HG02938 (cell line): ENCODE measurements at regions not wholly inside any gene's neighbourhood (a gene's known extent, or its start where the extent isn't known, plus 50 kb on each side); places are given as distances from the start of the nearest gene placed in this dataset.

ENCODE experiments used
- ATAC-seq: cut with Tn5 transposase; IDR thresholded peaks from one replicate; pipeline ENCODE4 v1.9.1; 2021; ENCODE audit warnings: mild to moderate bottlenecking, moderate library complexity; ENCODE audit not compliant: unreplicated experiment

GRCh38 chr4:22988526-22988925, 295.8 kb downstream of the GBA3 start:
- no peak for ATAC-seq

GRCh38 chr4:22987870-22988269, 295.1 kb downstream of the GBA3 start:
- ATAC-seq = no peak

GRCh38 chr4:22986881-22987280, 294.1 kb downstream of the GBA3 start:
- ATAC-seq = no peak

- no peak for ATAC-seq
Observed at GRCh38 chr4:22986262-22986661, 293.5 kb downstream of the GBA3 start.

- ATAC-seq = no peak
Observed at GRCh38 chr4:22984390-22984789, 291.7 kb downstream of the GBA3 start.

- ATAC-seq = no peak
Observed at GRCh38 chr4:22978656-22979055, 285.9 kb downstream of the GBA3 start.

GRCh38 chr4:22970665-22971064, 277.9 kb downstream of the GBA3 start:
- no peak for ATAC-seq

GRCh38 chr4:22969287-22969896, 276.7 kb downstream of the GBA3 start:
- ATAC-seq = no peak

- no peak for ATAC-seq
Observed at GRCh38 chr4:22962295-22962694, 269.6 kb downstream of the GBA3 start.

- ATAC-seq = no peak
Observed at GRCh38 chr4:22959483-22959882, 266.7 kb downstream of the GBA3 start.

- ATAC-seq = no peak
Observed at GRCh38 chr4:22957774-22958309, 265.1 kb downstream of the GBA3 start.

GRCh38 chr4:22949161-22949855, 256.6 kb downstream of the GBA3 start:
- no peak for ATAC-seq

GRCh38 chr4:22947851-22948250, 255.1 kb downstream of the GBA3 start:
- no peak for ATAC-seq

GRCh38 chr4:22942920-22943559, 250.3 kb downstream of the GBA3 start:
- no peak for ATAC-seq

GRCh38 chr4:22941688-22942375, 249.1 kb downstream of the GBA3 start:
- no peak for ATAC-seq

GRCh38 chr4:22932326-22932725, 239.6 kb downstream of the GBA3 start:
- no peak for ATAC-seq

GRCh38 chr4:22922426-22922825, 229.7 kb downstream of the GBA3 start:
- ATAC-seq = no peak

GRCh38 chr4:22921936-22922335, 229.2 kb downstream of the GBA3 start:
- no peak for ATAC-seq

GRCh38 chr4:22911285-22911684, 218.5 kb downstream of the GBA3 start:
- peak; percentile 78 for ATAC-seq

- ATAC-seq = no peak
Observed at GRCh38 chr4:22910200-22910599, 217.5 kb downstream of the GBA3 start.

- ATAC-seq = no peak
Observed at GRCh38 chr4:22906045-22906444, 213.3 kb downstream of the GBA3 start.
